ENCODE measurements at regions not wholly inside any gene's neighbourhood (a gene's known extent, or its start where the extent isn't known, plus 50 kb on each side); places are given as distances from the start of the nearest gene placed in this dataset.

DNA sequence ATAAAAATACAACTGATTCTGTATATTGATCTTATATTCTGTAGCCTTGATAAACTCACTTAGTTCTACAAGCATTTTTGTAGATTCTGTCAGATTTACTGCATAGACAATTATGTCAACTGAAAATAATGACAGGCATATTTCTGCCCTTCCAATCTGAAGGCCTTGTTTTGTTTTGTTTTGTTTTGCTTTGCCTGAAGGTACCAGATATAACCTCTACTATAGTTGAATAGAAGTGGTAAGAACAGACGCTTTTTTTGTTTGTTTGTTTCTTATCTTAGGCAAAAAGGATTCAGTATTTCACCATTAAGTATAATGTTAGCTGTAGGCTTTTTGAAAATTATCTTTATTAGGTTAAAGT lies 64.6 kb upstream of the RSPO3 start:
- no peak for TF ChIP-seq CTCF (IDR thresholded peaks at IDR 0.05; ENCODE audit: low read length)
- no peak for TF ChIP-seq EZH2 (optimal IDR thresholded peaks at IDR 0.05; ENCODE audit: low read depth, low read length)
